ENCODE measurements at regions not wholly inside any gene's neighbourhood (a gene's known extent, or its start where the extent isn't known, plus 50 kb on each side); places are given as distances from the start of the nearest gene placed in this dataset.

DNA sequence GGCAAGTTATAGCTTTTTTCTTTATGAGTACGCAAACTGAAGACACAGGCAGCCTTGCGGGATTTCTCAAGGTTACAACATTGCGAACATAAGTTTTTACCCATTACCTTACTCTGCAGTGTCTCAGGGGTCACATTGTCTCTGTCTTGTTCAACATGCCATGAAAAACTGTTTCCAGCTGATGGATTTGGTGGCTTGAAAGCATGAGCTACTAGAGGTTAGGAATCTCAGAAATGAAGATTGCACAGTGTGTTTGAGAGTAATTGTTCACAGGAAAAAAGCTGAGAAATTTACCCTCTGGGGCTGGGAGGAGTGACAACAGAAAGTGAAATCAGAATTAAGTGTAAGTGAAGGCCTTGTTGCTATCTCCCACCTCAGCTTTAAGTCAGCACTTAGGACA is 568.6 kb downstream of the TAFA4 start:
- Histone ChIP-seq H3K9me3 (ENCODE audit: insufficient read depth, low read depth, low read length) (no peaks in the 10 kb centered on the region), H3K27me3 (ENCODE audit: insufficient read depth, low read length, poor library complexity, severe bottlenecking) (no peaks in the 10 kb centered on the region), H3F3A (ENCODE audit: low read depth) (no peaks in the 10 kb centered on the region), H2AFZ (ENCODE audit: low read length) (no peak overlapping the region), H3K9me2 (replicated peaks; ENCODE audit: low read depth, low read length) (no peaks in the 10 kb centered on the region), H3K79me2 (ENCODE audit: insufficient read depth, low read length) (no peaks in the 10 kb centered on the region), H3K4me2 (ENCODE audit: low read depth, low read length, poor library complexity, severe bottlenecking) (no peak overlapping the region), H3K4me1 (ENCODE audit: insufficient read depth, low read length, poor library complexity, severe bottlenecking) (no peaks in the 10 kb centered on the region), H3K4me3 (ENCODE audit: low read length, poor library complexity, severe bottlenecking) (no peak overlapping the region), H4K20me1 (ENCODE audit: insufficient read depth, low read length, poor library complexity, severe bottlenecking) (no peaks in the 10 kb centered on the region), H3K36me3 (ENCODE audit: insufficient read depth, low read length) (no peaks in the 10 kb centered on the region), H3K9ac (ENCODE audit: low read depth, low read length, poor library complexity, severe bottlenecking) (no peak overlapping the region)
- TF ChIP-seq EZH2phosphoT487 (IDR thresholded peaks at IDR 0.05; ENCODE audit: borderline replicate concordance) = no peak
- TF ChIP-seq, protein P1, sequence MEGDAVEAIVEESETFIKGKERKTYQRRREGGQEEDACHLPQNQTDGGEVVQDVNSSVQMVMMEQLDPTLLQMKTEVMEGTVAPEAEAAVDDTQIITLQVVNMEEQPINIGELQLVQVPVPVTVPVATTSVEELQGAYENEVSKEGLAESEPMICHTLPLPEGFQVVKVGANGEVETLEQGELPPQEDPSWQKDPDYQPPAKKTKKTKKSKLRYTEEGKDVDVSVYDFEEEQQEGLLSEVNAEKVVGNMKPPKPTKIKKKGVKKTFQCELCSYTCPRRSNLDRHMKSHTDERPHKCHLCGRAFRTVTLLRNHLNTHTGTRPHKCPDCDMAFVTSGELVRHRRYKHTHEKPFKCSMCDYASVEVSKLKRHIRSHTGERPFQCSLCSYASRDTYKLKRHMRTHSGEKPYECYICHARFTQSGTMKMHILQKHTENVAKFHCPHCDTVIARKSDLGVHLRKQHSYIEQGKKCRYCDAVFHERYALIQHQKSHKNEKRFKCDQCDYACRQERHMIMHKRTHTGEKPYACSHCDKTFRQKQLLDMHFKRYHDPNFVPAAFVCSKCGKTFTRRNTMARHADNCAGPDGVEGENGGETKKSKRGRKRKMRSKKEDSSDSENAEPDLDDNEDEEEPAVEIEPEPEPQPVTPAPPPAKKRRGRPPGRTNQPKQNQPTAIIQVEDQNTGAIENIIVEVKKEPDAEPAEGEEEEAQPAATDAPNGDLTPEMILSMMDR (conservative IDR thresholded peaks at IDR 0.05; ENCODE audit: low read length) = no peak

DNA sequence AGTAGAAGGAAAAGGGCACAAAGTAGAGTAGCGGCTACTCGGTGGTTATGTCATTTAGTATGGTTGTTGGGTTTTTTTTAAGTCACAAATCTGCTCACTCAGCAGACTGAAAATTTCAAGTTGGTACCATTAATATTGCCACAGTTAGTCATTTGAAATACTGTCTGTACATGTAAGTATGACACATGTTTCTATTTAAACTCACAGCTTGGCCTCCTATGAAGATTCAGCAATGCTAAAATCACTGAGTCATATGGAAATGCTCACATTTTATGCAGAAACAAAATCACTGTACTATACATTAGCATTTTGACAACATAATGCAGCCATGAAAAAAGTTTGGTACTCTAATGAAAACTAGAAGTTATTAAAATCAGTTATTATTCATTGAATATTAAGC is 571.9 kb downstream of the TAFA4 start:
- no peak for TF ChIP-seq EZH2phosphoT487 (IDR thresholded peaks at IDR 0.05; ENCODE audit: borderline replicate concordance)
- TF ChIP-seq, protein P1 (conservative IDR thresholded peaks at IDR 0.05; ENCODE audit: low read length) = no peak
- no peak overlapping the region for H3K9ac ChIP-seq (ENCODE audit: low read depth, low read length, poor library complexity, severe bottlenecking)
- no peaks in the 10 kb centered on the region for H3K79me2 ChIP-seq (ENCODE audit: insufficient read depth, low read length)
- no peaks in the 10 kb centered on the region for H3K9me2 ChIP-seq (replicated peaks; ENCODE audit: low read depth, low read length)
- H2AFZ ChIP-seq (ENCODE audit: low read length) = no peak overlapping the region
- no peak overlapping the region for H3K4me3 ChIP-seq (ENCODE audit: low read length, poor library complexity, severe bottlenecking)
- H3K4me2 ChIP-seq (ENCODE audit: low read depth, low read length, poor library complexity, severe bottlenecking) = no peak overlapping the region
- no peaks in the 10 kb centered on the region for H3F3A ChIP-seq (ENCODE audit: low read depth)
- H4K20me1 ChIP-seq (ENCODE audit: insufficient read depth, low read length, poor library complexity, severe bottlenecking) = no peaks in the 10 kb centered on the region
- no peaks in the 10 kb centered on the region for H3K27me3 ChIP-seq (ENCODE audit: insufficient read depth, low read length, poor library complexity, severe bottlenecking)
- no peaks in the 10 kb centered on the region for H3K4me1 ChIP-seq (ENCODE audit: insufficient read depth, low read length, poor library complexity, severe bottlenecking)
- H3K36me3 ChIP-seq (ENCODE audit: insufficient read depth, low read length) = no peaks in the 10 kb centered on the region
- H3K9me3 ChIP-seq (ENCODE audit: insufficient read depth, low read depth, low read length) = no peaks in the 10 kb centered on the region

DNA sequence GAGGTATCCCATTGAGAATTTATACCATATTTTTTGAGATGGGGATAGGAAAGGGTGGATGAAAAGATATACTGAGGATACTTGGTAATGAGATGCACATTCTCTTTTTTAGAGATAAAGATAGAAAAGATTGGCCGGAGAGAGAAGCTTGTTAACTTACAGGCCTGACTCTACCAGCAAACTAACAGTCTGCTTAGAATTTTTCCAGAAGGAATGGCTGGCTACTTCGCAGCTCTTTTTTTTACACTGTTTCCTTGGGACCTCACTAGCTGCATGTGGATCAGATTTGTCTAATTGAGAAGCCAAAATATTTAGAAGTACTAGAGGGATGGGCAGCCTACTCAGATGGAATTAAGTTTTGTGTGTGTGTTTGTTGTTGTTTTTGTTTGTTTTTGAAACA is 586.6 kb downstream of the TAFA4 start:
- no peak overlapping the region for H3K4me2 ChIP-seq (ENCODE audit: low read depth, low read length, poor library complexity, severe bottlenecking)
- no peaks in the 10 kb centered on the region for H3K36me3 ChIP-seq (ENCODE audit: insufficient read depth, low read length)
- H3K9ac ChIP-seq (ENCODE audit: low read depth, low read length, poor library complexity, severe bottlenecking) = no peak overlapping the region
- TF ChIP-seq EZH2phosphoT487 (IDR thresholded peaks at IDR 0.05; ENCODE audit: borderline replicate concordance) = no peak
- TF ChIP-seq, protein P1 (conservative IDR thresholded peaks at IDR 0.05; ENCODE audit: low read length) = no peak
- no peaks in the 10 kb centered on the region for H3F3A ChIP-seq (ENCODE audit: low read depth)
- no peaks in the 10 kb centered on the region for H3K79me2 ChIP-seq (ENCODE audit: insufficient read depth, low read length)
- H3K27me3 ChIP-seq (ENCODE audit: insufficient read depth, low read length, poor library complexity, severe bottlenecking) = no peaks in the 10 kb centered on the region
- no peaks in the 10 kb centered on the region for H3K4me1 ChIP-seq (ENCODE audit: insufficient read depth, low read length, poor library complexity, severe bottlenecking)
- no peak overlapping the region for H3K4me3 ChIP-seq (ENCODE audit: low read length, poor library complexity, severe bottlenecking)
- H4K20me1 ChIP-seq (ENCODE audit: insufficient read depth, low read length, poor library complexity, severe bottlenecking) = no peaks in the 10 kb centered on the region
- no peaks in the 10 kb centered on the region; the same call in 1 of the 2 replicates for H3K9me3 ChIP-seq (ENCODE audit: insufficient read depth, low read depth, low read length)
- H2AFZ ChIP-seq (ENCODE audit: low read length) = no peak overlapping the region
- H3K9me2 ChIP-seq (replicated peaks; ENCODE audit: low read depth, low read length) = no peaks in the 10 kb centered on the region
